Ovary (tissue), 3 donors: ENCODE measurements at regions not wholly inside any gene's neighbourhood (a gene's known extent, or its start where the extent isn't known, plus 50 kb on each side); places are given as distances from the start of the nearest gene placed in this dataset.

Source experiments
- EP300 ChIP-seq: sonication (generic); formaldehyde crosslinking; IDR thresholded peaks from one replicate; pipeline ENCODE4 v1.6.1; 2017; ENCODE audit warnings: antibody characterized with exemption
- POLR2A ChIP-seq: fragments of 450-650 bp; IDR thresholded peaks from one replicate; pipeline ENCODE4 v1.6.1; 2017; ENCODE audit warnings: antibody characterized with exemption, mild to moderate bottlenecking, moderate library complexity
- TF ChIP-seq, protein P1 (sequence below), 3 donors: fragments of 450-650 bp in 2 of 3; fragments of 200-600 bp in 1 of 3; IDR thresholded peaks; one replicate each; pipeline versions ENCODE4 v1.5.1 to v1.8.0; 2016 to 2022; ENCODE audit warnings: antibody characterized with exemption in 3 of 3, mild to moderate bottlenecking in 1 of 3
- donor health status: DM: no; HTN: no; CAD: no.

DNA sequence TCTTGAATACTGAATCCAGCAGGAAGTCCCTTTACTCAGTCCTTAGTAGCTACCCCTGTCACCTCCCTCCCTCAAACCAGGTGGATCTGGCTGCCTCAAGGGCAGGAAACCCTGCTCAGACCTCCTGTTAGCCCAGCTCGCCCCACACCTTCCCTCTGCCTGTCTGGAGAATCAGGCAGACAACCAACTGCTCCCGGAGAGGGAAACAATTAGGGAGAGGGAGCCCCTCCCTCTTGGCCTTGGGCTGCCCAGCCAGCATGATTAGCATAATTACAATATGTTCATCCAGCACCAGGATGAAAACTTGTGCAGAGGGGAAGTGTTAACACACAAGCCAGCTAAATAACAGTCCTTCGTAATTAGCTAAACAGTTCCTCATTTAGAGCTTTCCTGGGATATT is 185.5 kb downstream of the C1D start:
- TF ChIP-seq, protein P1, sequence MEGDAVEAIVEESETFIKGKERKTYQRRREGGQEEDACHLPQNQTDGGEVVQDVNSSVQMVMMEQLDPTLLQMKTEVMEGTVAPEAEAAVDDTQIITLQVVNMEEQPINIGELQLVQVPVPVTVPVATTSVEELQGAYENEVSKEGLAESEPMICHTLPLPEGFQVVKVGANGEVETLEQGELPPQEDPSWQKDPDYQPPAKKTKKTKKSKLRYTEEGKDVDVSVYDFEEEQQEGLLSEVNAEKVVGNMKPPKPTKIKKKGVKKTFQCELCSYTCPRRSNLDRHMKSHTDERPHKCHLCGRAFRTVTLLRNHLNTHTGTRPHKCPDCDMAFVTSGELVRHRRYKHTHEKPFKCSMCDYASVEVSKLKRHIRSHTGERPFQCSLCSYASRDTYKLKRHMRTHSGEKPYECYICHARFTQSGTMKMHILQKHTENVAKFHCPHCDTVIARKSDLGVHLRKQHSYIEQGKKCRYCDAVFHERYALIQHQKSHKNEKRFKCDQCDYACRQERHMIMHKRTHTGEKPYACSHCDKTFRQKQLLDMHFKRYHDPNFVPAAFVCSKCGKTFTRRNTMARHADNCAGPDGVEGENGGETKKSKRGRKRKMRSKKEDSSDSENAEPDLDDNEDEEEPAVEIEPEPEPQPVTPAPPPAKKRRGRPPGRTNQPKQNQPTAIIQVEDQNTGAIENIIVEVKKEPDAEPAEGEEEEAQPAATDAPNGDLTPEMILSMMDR (IDR thresholded peaks at IDR 0.05) = no peak
- TF ChIP-seq POLR2A (no peak), EP300 (no peak)
